ENCODE measurements at regions not wholly inside any gene's neighbourhood (a gene's known extent, or its start where the extent isn't known, plus 50 kb on each side); places are given as distances from the start of the nearest gene placed in this dataset.

GRCh38 chr14:38904959-38905358 lies 198.1 kb downstream of the SEC23A start:
- no peak for TF ChIP-seq CTCF (IDR thresholded peaks at IDR 0.05; ENCODE audit: insufficient read depth, low read depth, low read length)
- TF ChIP-seq EZH2 (IDR thresholded peaks at IDR 0.05; ENCODE audit: insufficient read depth, low read length): no peak
